ENCODE measurements at regions not wholly inside any gene's neighbourhood (a gene's known extent, or its start where the extent isn't known, plus 50 kb on each side); places are given as distances from the start of the nearest gene placed in this dataset.

GRCh38 chr12:13583630-13584029 is 387.1 kb downstream of the EMP1 start:
- no peak for TF ChIP-seq EP300 (IDR thresholded peaks at IDR 0.05)
- TF ChIP-seq CTCF (IDR thresholded peaks at IDR 0.05), result no peak
- no peak for TF ChIP-seq POLR2AphosphoS5 (IDR thresholded peaks at IDR 0.05)
- TF ChIP-seq POLR2A (IDR thresholded peaks at IDR 0.05), result no peak
